Right renal pelvis (tissue), 4 donors: ENCODE measurements at regions not wholly inside any gene's neighbourhood (a gene's known extent, or its start where the extent isn't known, plus 50 kb on each side); places are given as distances from the start of the nearest gene placed in this dataset.
"Not testable (repeated sequence)": the region's sequence is repeated elsewhere in the genome, so short reads cannot be mapped to it uniquely, and the experiment has no call there.

Experiments used
- DNase-seq, 4 donors: peaks; one replicate each; pipeline ENCODE4 v3.0.0-alpha.2; 2013; ENCODE audit warnings: low read depth in 4 of 4, low spot score in 3 of 4, missing footprints in 1 of 4

DNA sequence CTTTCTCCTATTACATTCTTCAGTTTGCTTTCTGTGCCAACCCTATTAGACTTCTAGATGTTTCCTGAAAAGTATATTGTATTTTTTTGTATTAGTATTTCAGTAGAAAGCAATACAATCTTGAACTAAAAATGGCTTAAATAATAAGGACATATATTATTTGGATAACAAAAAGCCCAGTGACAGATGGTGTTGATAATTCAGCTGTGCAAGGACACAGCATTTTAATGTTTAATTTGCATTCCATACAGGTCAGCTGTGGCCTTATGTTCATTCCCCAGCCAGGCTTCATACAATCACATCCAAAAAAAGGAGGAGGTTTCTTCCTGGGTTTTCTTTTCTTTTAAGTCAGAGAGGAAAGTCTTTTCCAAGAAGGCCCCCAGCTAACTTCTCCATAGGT is 236.9 kb downstream of the CD109 start:
- no peak for DNase-seq

DNA sequence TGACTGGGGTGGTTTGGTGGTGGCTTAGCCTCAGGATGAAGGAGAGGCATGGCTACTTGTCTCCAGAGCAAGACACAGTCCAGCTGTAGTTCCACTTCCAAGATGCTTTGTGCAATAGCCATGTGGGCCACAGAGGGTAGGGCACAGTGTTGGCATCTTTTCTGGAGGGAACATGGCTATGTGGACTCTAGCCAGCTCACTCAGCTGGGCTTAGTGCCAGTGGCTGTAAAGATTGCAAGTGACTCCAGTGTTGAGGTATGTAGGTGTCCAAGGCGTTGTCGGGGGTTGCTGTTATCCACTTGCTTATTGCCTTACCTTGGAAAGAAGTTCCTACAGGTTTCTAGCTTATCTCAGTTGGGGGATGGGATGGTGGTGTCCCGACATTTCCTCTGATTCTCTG is 233.4 kb downstream of the CD109 start:
- no peak for DNase-seq

DNA sequence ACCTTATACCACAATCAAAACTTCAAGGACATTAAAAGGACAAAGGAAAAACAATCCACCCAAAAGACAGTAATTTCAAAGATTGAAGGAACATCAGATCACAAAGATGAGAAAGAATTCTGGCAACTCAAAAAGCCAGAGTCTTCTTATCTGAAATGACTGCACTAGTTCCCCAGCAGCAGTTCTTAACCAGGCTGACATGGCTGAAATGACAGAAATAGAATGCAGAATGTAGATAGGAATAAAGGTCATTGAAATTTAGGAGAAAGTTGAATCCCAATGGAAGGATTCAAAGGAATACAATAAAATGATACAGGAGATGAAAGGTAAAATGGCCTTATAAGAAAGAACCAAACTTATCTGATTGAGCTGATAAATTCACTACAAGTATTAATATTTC is 231.4 kb downstream of the CD109 start:
- DNase-seq = no peak

GRCh38 chr6:73925703-73926102 is 229.7 kb downstream of the CD109 start:
- not testable (repeated sequence) for DNase-seq

- no peak for DNase-seq
These were observed 228.0 kb downstream of the CD109 start for GRCh38 chr6:73923905-73924485.

DNA sequence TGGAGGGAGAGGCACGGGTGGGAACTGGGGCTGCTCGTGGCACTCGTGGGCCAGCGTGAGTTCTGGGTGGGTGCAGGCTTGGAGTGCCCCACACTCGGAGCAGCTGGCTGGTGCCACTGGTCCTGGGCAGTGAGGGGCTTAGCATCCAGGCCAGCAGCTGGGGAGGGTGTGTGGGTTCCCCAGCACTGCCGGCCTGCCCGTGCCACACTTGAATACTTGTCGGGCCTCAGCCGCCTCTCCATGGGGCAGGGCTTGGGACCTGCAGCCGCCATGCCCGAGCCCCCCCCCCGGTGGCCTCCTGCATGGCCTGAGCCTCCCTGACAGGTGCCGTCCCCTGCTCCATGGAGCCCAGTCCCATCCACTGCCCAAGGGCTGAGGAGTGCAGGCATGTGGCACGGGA is 207.2 kb downstream of the CD109 start:
- no peak for DNase-seq

DNA sequence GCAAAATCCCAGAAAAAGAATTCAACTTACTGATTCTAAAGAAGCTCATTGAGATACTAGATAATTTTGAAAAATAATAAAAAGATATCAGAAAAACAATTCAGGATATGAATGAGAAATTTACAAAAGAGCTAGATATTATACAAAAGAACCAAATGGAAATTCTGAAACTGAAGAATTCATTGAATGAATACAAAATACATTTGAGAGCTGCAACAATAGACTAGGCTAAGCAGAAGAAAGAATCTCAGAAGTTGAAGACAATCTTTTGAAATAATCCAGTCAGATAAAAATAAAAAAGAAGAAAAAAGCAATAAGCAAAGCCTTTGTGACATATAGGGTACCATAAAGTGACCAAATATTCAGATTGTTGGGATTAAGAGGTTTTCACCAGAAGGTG is 206.0 kb downstream of the CD109 start:
- DNase-seq = no peak

GRCh38 chr6:73901311-73901710 is 205.3 kb downstream of the CD109 start:
- no peak for DNase-seq

- no peak for DNase-seq
These were observed 202.6 kb downstream of the CD109 start for GRCh38 chr6:73898599-73898998.

- DNase-seq = no peak
These were observed 197.7 kb downstream of the CD109 start for GRCh38 chr6:73893696-73894095.

DNA sequence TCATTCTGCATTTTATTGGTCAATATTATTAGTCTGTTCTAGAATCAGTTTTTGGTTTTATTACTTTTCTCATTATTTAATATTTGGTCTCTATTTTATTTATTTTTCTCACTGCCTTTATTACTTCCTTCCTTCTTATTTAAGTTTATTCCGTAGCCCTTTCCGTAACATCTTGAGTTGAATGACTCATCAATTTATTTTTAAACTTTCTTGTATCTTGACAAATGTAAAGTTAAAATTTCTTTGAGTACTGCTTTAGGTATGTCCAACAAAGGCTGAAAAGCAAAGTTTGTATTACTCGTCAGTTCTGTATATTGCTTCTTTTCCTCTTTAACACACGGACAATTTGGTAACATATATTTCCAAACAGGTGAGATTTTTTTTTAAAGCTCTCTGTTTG is 192.0 kb downstream of the CD109 start:
- DNase-seq = no peak

- DNase-seq = no peak
These were observed 189.4 kb downstream of the CD109 start for GRCh38 chr6:73885393-73885792.

- no peak for DNase-seq
These were observed 188.5 kb downstream of the CD109 start for GRCh38 chr6:73884540-73884939.

GRCh38 chr6:73879501-73880293 is 183.7 kb downstream of the CD109 start:
- DNase-seq = no peak

DNA sequence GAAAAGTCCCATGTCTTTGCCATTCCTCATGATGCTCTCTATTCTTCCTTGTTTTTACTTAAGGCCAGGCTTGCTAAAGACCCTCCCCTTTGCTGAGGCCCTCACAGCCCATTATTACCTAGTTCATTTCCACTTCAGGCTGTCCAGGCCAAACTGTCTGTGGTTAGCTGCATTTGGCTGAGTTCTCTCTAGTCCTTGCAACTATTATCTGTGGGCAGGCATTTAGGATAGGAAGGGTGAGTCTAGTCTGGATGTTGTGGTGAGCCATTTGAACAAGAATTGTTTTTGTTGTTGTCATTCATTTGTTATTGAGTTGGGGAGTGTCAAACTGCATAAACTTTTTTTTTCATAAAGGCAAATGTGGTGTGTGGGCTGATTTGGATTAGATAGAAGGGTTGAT is 182.4 kb downstream of the CD109 start:
- no peak for DNase-seq
